Dermis microvascular lymphatic vessel endothelial cell (primary cell): ENCODE measurements at regions not wholly inside any gene's neighbourhood (a gene's known extent, or its start where the extent isn't known, plus 50 kb on each side); places are given as distances from the start of the nearest gene placed in this dataset.

Experiments used
- DNase-seq, 2 donors: peaks; one replicate each; pipeline versions ENCODE4 v3.0.0 to v3.0.0-alpha.2; 2010; ENCODE audit warnings: low read depth in 2 of 2

DNA sequence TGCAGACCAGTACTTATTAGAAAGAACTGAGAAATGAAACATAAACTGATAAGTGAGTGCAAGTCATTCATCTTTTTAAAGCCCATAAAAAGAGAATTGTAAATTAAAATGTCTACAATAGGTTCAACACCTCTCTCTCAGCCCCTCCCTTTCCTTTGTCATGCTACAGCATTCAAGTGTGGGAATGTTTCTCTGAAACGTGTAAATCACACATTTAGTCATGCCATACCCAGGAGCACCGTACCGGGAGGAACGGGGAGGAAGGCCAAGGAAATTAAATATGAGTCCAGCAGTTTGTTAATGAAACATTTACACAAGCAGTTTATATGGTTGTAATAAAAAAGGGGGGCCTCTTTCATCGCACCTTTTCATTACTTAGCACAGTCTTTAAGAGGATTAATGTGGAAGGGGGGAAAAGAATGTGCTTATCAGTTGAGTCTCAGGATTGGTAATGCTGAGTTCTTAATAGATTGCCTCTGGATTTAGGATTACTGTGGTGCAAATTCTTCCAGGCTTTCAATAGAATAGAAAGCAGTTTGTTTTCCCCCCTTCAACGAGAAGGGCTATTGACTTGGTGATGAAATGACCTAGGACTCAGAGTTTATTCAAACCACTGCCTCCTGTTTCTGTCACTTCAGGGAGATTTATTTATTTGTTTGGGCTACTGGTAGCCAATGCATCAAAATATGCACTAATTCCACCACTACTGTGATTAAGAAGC lies 176.0 kb upstream of the ZNF608 start:
- DNase-seq = no peak

DNA sequence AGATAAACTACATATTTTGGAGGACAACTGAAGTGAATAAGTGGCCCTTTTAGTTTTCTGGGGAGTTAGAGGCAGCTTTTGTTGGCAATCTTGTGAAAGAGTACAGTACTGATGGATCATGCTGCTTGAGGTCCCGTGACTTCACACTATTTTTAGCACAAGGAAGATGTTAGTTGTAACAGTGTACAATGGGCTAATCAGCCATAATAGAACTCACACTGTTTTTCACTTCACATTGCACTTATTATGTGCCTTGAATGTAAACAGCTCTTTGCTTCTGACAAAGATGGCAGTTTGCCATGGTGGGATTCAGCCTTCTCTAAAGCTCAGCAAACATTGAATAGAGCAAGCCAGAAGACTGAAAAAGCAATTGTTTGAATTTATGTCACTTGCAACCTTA lies 176.7 kb upstream of the ZNF608 start:
- DNase-seq = peak in 1 of 2 donors; percentile 89

DNA sequence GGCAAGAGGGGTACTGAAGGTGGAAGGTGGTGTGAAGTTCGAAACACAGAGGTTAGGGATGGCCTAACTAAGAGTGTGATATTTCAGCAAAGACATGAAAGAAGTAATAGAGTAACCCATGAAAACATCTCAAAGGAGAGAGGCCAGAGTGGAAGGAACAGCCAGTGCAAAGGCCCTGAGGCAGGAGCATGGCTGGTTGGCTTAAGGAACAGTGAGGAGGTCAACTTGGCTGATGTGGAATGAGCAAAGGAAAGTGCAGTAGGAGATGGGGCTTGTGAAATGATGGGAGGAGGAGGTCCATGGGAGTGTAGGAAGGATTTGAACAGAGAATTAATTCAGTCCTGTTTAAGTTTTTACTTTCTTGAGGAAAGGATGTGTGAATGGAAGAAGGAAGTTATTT lies 178.3 kb upstream of the ZNF608 start:
- no peak for DNase-seq

DNA sequence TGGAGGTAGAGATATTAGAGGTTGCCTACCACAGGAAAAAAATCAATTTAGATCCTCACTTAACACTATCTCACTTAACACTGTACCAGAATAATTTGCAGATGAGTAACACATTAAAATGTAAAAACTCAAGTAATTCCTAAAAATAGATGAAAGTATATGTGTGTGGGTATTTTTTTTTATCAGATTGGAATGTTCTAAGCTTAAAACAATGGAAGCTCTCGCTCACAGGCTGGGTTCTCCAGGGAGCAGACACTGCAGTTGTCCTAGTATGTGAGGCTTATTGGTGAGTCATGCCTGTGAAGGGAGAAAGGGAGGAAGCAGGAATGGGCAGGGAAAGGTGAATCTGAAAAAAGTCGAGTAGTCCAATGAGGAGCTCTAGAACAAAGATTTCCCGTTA lies 181.3 kb upstream of the ZNF608 start:
- peak; percentile 21 to 81 for DNase-seq

DNA sequence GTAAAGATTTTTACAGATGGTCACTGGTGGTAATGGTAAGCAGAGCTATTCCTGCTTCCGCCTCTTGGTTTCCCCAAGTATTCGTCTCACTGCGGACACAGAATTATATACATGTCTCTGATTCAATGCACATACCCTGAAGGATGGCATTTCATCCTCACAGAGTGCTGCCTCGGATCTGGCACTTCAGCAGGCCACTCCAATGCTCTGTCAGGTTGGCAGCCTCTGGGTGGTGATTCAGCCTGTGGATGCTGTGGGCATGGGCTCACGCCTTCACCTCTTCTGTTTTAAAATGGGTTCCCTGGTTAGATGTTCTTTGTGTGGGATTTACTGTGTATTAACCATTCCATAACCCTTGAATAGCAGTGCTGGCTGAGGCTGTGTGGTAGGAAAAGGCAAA lies 182.6 kb upstream of the ZNF608 start:
- no peak for DNase-seq

DNA sequence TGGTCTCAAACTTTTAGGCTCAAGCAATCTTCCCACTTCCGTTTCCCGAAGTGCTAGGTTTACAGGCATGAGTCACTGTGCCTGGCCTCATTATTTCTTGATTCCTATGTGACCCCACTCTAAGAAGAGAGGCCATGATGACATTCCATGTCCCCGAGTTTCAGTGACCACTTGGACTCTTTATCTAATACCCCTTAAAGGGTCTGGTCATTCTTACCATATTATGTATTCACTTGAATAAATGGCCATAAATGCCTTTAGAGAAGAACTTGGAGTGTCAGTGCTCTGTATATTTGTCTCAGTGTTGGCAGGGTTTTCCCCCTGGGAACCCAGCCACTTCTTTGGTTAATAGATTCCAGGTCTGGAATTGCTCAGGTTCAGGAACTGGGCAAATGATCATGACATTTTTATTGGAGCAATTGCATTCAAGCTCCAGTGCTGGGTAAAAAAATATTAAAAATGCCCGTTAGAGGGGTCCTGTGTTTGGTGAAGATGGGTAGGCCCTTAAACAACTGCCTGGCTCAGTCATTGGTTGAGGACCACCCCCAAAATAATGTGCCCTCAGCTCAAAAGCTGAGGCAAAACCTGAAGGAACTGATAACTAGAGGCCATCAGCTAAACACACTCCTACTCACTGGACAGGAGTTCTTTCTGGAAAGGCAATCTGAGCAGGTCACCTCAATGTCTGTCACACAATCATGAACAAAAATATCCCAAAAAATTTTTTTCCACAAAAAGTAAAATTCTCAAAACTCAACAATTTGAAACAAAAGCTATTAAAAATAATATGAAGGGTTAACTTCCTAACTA lies 186.6 kb upstream of the ZNF608 start:
- DNase-seq = no peak

DNA sequence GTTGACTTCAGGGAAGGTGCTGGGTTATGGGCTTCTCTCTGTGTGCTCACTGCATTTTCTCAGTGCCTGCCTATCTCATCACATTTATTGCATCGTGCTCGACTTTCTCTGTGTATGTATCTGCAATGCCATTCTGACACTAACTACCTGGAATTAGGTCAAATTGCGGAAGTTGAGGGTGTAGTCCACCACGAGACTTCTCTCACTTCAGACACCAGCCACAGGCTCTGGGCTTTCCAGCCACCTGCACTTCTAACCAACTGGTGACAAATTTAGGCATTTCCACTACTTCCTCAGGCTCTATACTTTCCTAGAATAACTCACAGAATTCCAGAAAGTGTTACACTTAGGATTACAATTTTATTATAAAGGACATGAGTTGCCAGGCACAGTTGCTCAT lies 188.6 kb upstream of the ZNF608 start:
- DNase-seq = no peak

DNA sequence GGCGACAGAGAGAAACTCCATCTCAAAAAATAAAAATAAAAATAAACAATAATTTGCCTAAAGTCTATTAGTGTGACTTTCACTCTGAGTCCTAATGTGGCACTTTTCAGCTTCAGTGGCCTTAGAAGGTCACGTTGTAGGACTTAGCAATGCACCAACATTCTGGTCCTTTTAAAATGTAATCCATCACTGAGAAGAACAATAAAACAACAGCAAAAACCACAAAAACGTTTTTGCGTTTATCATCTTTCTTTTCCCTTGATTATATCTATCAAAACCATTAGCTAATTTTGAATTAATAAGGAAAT lies 190.1 kb upstream of the ZNF608 start:
- DNase-seq = no peak

DNA sequence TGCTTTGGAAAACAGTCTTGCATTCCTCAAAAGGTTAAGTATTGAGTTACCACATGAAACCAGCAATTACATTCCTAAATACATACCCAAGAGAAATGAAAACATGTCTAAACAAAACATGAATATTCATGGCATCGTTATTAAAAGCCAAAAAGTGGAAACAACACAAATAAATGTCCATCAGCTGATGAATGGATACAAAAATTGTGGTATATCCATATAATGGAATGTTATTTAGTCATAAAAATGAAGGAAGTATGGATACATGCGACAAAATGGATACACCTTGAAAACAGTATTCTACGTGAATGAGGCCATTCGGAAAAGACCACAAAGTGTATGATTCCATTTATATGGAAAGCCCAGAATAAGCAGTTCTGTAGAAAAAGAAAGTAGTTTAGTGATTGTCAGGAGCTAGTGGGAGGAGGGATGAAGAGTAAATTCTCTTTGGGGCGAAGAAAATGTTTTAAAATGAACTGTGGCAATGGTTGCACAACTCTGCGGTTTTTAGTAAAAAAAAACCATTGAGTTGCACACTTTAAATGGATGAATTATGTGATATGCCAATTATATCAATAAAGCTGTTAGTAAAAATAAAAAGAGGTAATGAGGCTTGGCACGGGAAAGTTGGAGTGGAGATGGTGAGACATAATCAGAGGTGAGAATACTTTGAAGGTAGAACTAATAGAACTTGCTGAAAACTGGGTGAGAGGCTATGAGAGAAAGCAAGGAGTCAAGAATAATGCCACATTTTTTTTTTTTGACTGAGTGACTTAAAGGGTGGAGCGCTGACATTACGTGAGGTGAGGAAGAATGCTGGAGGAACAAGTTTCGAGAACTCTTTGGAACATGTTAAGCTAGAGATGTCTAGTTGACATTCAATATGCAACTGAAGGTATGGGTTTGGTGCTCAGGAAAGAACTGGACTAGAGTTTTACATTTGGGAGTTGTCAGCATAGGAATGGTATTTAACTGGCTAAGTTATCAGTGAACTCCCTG lies 194.9 kb upstream of the ZNF608 start:
- DNase-seq = no peak

DNA sequence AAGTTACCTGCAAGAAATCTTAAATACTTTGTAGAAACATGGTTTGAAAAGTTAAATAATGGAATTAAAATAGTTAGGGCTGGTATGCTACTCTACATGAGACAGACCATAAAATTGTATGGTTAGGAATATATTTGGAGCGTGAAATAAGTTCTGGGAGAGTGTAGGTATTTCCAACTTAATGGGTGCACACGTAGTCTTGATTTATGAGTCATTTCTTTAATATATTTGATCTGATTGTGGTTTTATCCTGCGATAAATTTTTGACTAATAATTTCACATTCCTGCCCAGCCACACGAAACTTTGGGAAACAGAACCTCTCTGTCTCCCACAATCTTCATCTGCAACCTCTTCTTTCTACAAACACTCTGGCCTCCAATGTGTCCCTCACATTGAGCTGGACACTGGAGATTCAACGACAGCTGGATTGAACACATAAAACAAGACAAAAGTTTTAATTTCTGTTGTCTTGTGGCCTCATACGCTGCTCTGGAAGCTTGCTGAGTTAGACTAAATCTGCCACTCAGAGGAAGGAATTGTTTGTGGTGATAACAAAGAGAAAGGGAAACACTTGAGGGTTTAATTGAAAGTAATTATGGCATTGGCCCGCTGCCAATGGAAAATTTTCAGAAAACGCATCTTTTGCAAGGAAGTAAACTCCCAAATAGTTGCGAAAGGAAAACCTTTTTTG lies 201.8 kb upstream of the ZNF608 start:
- DNase-seq = peak; percentile 44 to 74

DNA sequence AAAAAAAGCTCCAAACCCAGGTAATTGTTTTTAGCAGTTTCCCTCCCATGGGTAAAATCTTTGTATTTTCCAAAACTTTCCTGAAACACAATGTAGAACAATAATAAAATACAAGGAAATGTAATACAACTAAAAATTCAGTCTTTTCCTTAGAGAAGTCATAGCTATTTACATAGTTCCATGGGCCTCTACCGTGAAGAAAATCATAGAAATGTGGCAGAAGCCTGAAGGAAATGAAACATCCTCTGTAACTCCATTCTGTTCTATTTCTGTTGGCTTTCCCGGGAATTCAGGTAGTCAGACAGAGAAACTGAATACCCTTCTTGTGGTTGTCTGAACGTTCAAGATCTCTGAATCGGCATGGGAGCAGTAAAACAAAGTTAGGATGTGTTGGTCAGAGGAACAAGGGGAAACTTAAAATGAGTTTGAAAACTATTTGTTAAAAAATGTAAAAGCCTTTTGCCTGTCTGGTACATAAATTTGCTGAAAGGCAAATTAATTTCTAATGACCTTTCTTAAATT lies 202.4 kb upstream of the ZNF608 start:
- peak in 1 of 2 donors; percentile 54 for DNase-seq

DNA sequence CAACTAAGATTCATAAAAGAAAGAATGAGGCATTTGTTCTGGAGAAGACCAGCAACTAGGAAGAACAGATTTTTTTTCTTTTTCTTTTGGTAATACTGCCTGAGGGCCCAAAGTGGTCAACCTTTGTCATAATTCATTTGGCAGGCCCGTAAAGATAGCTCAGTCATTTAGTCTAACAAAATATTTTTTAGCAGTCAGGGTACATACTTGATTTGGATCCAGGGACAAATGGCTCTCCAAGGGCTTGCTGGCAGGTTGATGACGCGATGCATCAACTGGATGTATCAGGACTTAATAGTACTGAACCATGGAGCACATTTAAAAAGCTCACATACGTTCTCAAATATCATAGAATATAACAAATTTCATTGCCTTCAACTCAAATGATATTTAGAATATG lies 203.4 kb upstream of the ZNF608 start:
- DNase-seq = no peak

DNA sequence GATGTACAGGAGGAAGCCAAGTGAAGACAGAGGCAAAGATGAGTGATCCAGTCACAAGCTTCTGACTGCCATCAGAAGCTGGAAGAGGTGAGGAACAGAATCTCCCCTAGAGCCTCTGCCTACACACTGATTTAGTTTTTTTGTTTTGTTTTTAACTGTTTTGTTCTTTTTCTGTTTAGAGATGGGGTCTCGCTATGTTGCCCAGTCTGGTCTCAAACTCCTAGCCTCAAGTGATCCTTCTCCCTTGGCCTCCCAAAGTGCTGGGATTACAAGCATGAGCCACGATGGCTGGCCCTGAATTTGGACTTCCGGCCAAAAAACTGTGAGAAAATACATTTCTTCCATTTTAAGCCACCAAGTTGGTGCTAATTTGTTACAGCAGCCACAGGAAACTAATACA lies 204.7 kb upstream of the ZNF608 start:
- DNase-seq = no peak

DNA sequence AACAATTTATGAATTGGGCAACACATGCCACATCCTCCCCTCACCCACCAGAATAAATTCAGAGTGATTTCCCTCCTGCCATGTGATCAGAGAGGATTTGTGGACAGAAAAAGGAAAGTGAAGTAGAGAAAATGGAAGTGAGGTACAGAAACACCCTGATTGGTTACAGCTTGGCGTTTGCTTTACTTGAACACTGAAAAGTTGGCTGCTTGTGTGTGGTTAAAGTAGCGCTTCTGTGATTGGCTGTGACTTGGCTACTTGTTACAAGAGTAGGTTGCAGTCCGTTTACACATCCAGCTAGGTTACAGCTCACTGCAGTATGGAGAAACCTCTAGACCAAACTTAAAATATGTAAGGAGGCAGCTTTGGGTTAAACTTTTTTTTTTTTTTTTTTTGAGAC lies 205.2 kb upstream of the ZNF608 start:
- DNase-seq = no peak

DNA sequence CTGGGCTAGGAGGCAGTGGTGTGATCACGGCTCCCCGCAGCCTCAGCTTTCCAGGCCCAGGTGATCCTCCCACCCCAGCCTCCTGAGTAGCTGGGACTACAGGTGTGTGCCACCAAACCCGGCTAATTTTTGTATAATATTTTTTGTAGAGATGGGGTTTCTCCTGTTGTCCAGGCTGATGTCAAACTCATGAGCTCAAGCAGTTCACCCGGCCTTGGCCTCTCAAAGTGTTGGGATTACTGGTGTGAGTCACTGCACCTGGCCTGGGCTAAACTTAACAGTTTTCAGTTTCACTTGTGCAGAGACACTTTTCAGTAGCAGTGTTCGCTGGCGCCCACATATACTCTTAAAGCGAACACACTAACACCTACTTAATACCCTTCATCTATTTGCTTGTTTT lies 205.6 kb upstream of the ZNF608 start:
- no peak for DNase-seq

DNA sequence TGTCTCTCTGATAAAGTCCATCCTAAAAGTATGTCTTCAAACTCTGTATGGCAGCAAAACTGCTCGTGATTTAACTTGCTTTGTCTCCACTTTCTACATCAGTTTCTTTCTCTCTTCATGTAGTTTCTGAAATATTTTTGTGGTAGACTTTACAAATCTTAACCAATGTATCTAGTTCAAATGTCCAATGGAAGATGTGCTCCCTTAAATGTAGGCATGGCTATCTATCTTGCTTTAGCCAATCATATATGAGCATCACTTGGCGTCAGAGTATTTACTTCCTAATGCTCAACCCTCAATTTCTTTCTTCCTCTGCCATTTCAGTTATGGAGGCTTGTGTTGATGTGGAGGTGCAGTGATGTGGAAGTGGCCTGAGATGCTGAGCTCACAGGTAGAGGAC lies 206.1 kb upstream of the ZNF608 start:
- no peak for DNase-seq

DNA sequence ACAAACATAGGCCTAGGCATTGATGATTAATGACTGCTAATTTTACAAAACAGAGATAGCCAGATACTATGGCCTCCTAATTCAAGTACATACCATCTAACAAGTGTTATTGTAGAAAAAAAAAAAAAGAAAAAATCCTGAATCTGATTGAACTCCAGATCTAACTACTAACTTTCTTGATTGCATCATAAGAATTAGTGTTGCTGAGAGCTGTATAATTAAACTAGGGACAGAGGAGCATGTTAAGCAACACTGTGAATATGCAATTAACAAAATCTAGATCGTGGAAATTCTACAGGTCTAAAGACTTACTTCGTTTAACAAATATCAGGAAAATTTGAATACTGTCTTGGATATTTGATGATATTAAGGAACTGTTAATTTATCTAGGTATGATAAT lies 208.3 kb upstream of the ZNF608 start:
- DNase-seq = no peak

DNA sequence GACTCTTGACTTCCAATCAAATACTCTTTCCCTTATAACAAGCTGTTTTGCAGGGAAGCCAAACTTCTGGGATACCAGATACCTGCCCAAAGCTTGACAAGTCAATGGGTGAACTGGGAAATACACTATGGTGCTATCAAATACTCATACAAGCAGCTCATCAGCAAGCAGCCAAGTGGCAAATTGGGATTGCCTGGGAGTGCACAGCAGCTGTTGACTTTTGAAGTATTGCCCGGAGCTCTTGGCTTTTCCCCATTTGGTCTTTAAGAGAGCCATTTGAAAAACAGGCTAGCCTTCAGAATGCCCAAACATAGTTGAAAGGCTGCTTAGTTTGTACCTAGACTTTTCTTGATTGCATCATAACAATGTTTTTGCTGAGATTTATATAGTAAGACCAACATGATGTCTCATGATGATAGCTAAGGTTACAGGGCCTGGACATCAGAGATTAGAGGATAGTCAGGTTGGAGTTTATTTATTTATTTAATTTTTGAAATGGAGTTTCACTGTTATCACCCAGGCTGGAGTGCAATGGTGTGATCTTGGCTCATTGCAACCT lies 210.1 kb upstream of the ZNF608 start:
- DNase-seq = no peak

DNA sequence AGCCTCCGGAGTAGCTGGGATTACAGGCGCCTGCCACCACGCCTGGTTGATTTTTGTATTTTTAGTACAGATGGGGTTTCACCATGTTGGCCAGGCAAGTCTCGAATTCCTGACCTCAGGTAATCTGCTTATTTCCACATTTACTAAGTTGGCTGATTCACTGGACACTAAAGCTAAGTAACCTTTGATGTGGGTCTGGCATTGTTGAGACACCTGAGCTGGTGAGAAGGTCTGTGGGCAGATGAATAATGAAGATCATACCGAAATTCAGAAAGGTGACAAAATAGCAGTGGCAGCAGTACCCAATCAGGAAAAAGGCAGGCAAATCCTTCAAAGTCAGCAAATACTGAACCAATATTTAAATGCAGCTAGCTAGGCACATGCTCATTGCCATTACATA lies 210.6 kb upstream of the ZNF608 start:
- no peak for DNase-seq

DNA sequence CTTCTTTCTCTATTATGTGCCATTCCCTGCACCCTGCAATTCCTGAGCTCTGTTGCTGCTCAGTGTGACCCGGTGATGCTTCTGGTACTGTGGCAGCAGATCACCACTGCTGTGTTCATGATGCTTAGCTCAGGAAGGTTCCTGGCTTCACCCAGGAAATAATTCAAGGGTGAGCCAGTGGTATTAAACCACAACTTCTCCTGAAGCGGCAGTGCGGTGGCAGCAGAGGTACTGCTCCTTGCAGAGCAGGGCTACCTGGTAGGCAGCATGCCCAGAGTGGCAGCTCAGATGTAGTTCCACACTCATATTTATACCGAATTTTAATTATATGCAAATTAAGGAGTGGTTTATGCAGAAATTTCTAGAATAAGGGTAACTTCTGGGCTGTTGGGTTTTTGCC lies 213.8 kb upstream of the ZNF608 start:
- no peak for DNase-seq

DNA sequence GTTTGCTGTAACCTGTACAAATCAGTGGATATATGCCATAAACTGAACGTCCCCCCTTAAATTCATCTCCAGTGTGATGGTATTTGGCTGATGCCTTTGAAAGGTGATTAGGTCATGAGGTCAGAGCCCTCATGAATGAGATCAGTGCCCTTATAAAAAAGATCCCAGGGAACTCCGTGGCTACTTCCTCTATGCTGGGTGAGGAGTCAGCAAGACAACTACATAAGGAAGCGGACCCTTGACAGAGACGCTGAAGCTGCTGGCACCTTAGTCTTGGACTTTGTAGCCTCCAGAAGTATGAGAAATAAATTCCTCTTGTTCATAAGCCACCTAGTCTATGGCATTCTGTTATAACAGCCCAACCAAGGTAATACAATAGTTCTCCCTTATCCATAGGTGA lies 215.1 kb upstream of the ZNF608 start:
- DNase-seq = no peak
